Left lung (tissue), 4 donors: ENCODE measurements at regions not wholly inside any gene's neighbourhood (a gene's known extent, or its start where the extent isn't known, plus 50 kb on each side); places are given as distances from the start of the nearest gene placed in this dataset.
A peak's percentile ranks its signal among the peaks of the same experiment; 100 is the strongest.

ENCODE experiments used
- ATAC-seq: fragments of 200-7000 bp; cut with Tn5 transposase; one replicate; pipeline ENCODE4 v1.9.1; 2020; ENCODE audit warnings: moderate library complexity
- DNase-seq, 4 donors: peaks; one replicate each; pipeline ENCODE4 v3.0.0-alpha.2; 2013 to 2020
- H3K27ac ChIP-seq, 2 donors: fragments of 200-600 bp; sonication (generic) in 1 of 2; one replicate each; pipeline versions ENCODE4 v1.5.0 to v1.8.0; 2020 to 2021
- H3K27me3 ChIP-seq, 2 donors: fragments of 200-600 bp; sonication (generic) in 1 of 2; one replicate each; pipeline versions ENCODE4 v1.5.0 to v1.8.0; 2020 to 2021
- H3K36me3 ChIP-seq, 2 donors: fragments of 200-600 bp; sonication (generic) in 1 of 2; one replicate each; pipeline versions ENCODE4 v1.5.0 to v1.8.0; 2020 to 2021
- H3K4me1 ChIP-seq, 2 donors: fragments of 200-600 bp; one replicate each; pipeline ENCODE4 v1.8.0; 2021
- H3K4me3 ChIP-seq, 2 donors: fragments of 200-600 bp; sonication (generic) in 1 of 2; one replicate each; pipeline versions ENCODE4 v1.5.0 to v1.8.0; 2020 to 2021; ENCODE audit warnings: mild to moderate bottlenecking in 1 of 2
- H3K9me3 ChIP-seq, 2 donors: fragments of 200-600 bp; sonication (generic) in 1 of 2; one replicate each; pipeline versions ENCODE4 v1.5.0 to v1.8.0; 2020 to 2021
- CTCF ChIP-seq, 2 donors: fragments of 200-600 bp; sonication (generic) in 1 of 2; IDR thresholded peaks; one replicate each; pipeline versions ENCODE4 v1.5.0 to v1.8.0; 2021; ENCODE audit warnings: antibody characterized with exemption in 2 of 2
- intact Hi-C, 2 donors: fragments of 100-400 bp; cut with DNase I; formaldehyde crosslinking; loops; one replicate each; pipeline versions ENCODE4 v1.11.2 to v1.14.2; 2022
- donor health status: DM: no; HTN: yes; CAD: no.
- donor health status: DM: no; HTN: no; CAD: no.

GRCh38 chr5:68046445-68046844 lies 169.1 kb upstream of the PIK3R1 start:
- intact Hi-C loops: no loop called here
- DNase-seq: no peak
- Histone ChIP-seq H3K4me3 (no peak overlapping the region), H3K9me3 (peaks cover 0 to 15% of the 10 kb centered on the region in 2 donors), H3K27me3 (no peaks in the 10 kb centered on the region), H3K4me1 (peaks cover 0 to 7% of the 10 kb centered on the region in 2 donors), H3K27ac (no peak overlapping the region), H3K36me3 (no peaks in the 10 kb centered on the region)
- peak; percentile 82 for ATAC-seq
- TF ChIP-seq CTCF (IDR thresholded peaks at IDR 0.05): no peak

GRCh38 chr5:68041293-68041692 lies 174.3 kb upstream of the PIK3R1 start:
- Histone ChIP-seq H3K27me3 (no peaks in the 10 kb centered on the region), H3K9me3 (no peaks in the 10 kb centered on the region), H3K27ac (no peak overlapping the region), H3K4me3 (no peak overlapping the region), H3K36me3 (no peaks in the 10 kb centered on the region), H3K4me1 (peaks cover 0 to 25% of the 10 kb centered on the region in 2 donors)
- ATAC-seq (peak; percentile 59), DNase-seq (peak in 2 of 4 donors; percentile 36 to 58)
- intact Hi-C loops: no loop called here
- no peak for TF ChIP-seq CTCF (IDR thresholded peaks at IDR 0.05)

- TF ChIP-seq CTCF (IDR thresholded peaks at IDR 0.05): no peak
- Histone ChIP-seq H3K4me1 (peaks cover 0 to 30% of the 10 kb centered on the region in 2 donors), H3K4me3 (no peak overlapping the region), H3K27me3 (no peaks in the 10 kb centered on the region), H3K27ac (no peak overlapping the region), H3K36me3 (no peaks in the 10 kb centered on the region), H3K9me3 (no peaks in the 10 kb centered on the region)
- no peak for DNase-seq
- no peak for ATAC-seq
- intact Hi-C loops: no loop called here
Measured at GRCh38 chr5:68037546-68037945, 178.0 kb upstream of the PIK3R1 start.

- Histone ChIP-seq H3K4me1 (peaks cover 0 to 16% of the 10 kb centered on the region in 2 donors), H3K36me3 (no peaks in the 10 kb centered on the region), H3K9me3 (no peaks in the 10 kb centered on the region), H3K27me3 (no peaks in the 10 kb centered on the region), H3K4me3 (no peak overlapping the region), H3K27ac (no peak overlapping the region)
- TF ChIP-seq CTCF (IDR thresholded peaks at IDR 0.05): no peak
- DNase-seq: peak in 2 of 4 donors; percentile 52 to 61
- intact Hi-C loops: no loop called here
- peak; percentile 75 for ATAC-seq
Measured at GRCh38 chr5:68033961-68034571, 181.5 kb upstream of the PIK3R1 start.

- intact Hi-C loops: no loop called here
- no peak for ATAC-seq
Measured at GRCh38 chr5:68033029-68033428, 182.5 kb upstream of the PIK3R1 start.

More at GRCh38 chr5:68033029-68033428, 182.5 kb upstream of the PIK3R1 start:
- no peak for DNase-seq
- H3K9me3 ChIP-seq: no peaks in the 10 kb centered on the region
- H3K4me3 ChIP-seq: no peak overlapping the region
- no peak overlapping the region for H3K27ac ChIP-seq
- TF ChIP-seq CTCF (IDR thresholded peaks at IDR 0.05): no peak
- H3K36me3 ChIP-seq: no peaks in the 10 kb centered on the region
- no peaks in the 10 kb centered on the region for H3K27me3 ChIP-seq
- peaks cover 7 to 15% of the 10 kb centered on the region in 2 donors for H3K4me1 ChIP-seq
